ENCODE measurements at regions not wholly inside any gene's neighbourhood (a gene's known extent, or its start where the extent isn't known, plus 50 kb on each side); places are given as distances from the start of the nearest gene placed in this dataset.

GRCh38 chr4:137299281-137299680 lies 233.0 kb downstream of the PCDH18 start:
- TF ChIP-seq CTCF (conservative IDR thresholded peaks at IDR 0.05; ENCODE audit: low read depth, low read length) = no peak
- TF ChIP-seq EZH2 (IDR thresholded peaks at IDR 0.05; ENCODE audit: borderline replicate concordance, low read depth, low read length, poor library complexity, severe bottlenecking) = no peak

Data from A673 (cell line).